ENCODE measurements at regions not wholly inside any gene's neighbourhood (a gene's known extent, or its start where the extent isn't known, plus 50 kb on each side); places are given as distances from the start of the nearest gene placed in this dataset.

- no peak for DNase-seq (ENCODE audit: low read depth)
- H3K4me3 ChIP-seq (ENCODE audit: control insufficient read depth, low read depth, low read length) = no peak overlapping the region
- no peak for TF ChIP-seq CTCF (conservative IDR thresholded peaks at IDR 0.05; ENCODE audit: control insufficient read depth, insufficient read depth, low read depth, low read length)
These were observed 231.4 kb downstream of the OPA1 start for GRCh38 chr3:193824365-193824764.

GRCh38 chr3:193825617-193826016, 232.6 kb downstream of the OPA1 start:
- no peak for TF ChIP-seq CTCF (conservative IDR thresholded peaks at IDR 0.05; ENCODE audit: control insufficient read depth, insufficient read depth, low read depth, low read length)
- DNase-seq (ENCODE audit: low read depth) = no peak

GRCh38 chr3:193826159-193826795, 233.3 kb downstream of the OPA1 start:
- TF ChIP-seq CTCF (conservative IDR thresholded peaks at IDR 0.05; ENCODE audit: control insufficient read depth, insufficient read depth, low read depth, low read length) = peak; percentile 13
- H3K4me3 ChIP-seq (ENCODE audit: control insufficient read depth, low read depth, low read length) = no peak overlapping the region
- peak; percentile 80 for DNase-seq (ENCODE audit: low read depth)

More at GRCh38 chr3:193825617-193826016, 232.6 kb downstream of the OPA1 start:
- no peak overlapping the region for H3K4me3 ChIP-seq (ENCODE audit: control insufficient read depth, low read depth, low read length)

GRCh38 chr3:193827040-193827669, 234.1 kb downstream of the OPA1 start:
- no peak for TF ChIP-seq CTCF (conservative IDR thresholded peaks at IDR 0.05; ENCODE audit: control insufficient read depth, insufficient read depth, low read depth, low read length)

GRCh38 chr3:193827871-193828270, 234.9 kb downstream of the OPA1 start:
- TF ChIP-seq CTCF (conservative IDR thresholded peaks at IDR 0.05; ENCODE audit: control insufficient read depth, insufficient read depth, low read depth, low read length) = no peak
- no peak for DNase-seq (ENCODE audit: low read depth)
- H3K4me3 ChIP-seq (ENCODE audit: control insufficient read depth, low read depth, low read length) = no peak overlapping the region

More at GRCh38 chr3:193827040-193827669, 234.1 kb downstream of the OPA1 start:
- DNase-seq (ENCODE audit: low read depth) = no peak
- H3K4me3 ChIP-seq (ENCODE audit: control insufficient read depth, low read depth, low read length) = no peak overlapping the region

- no peak for TF ChIP-seq CTCF (conservative IDR thresholded peaks at IDR 0.05; ENCODE audit: control insufficient read depth, insufficient read depth, low read depth, low read length)
- no peak for DNase-seq (ENCODE audit: low read depth)
- H3K4me3 ChIP-seq (ENCODE audit: control insufficient read depth, low read depth, low read length) = no peak overlapping the region
These were observed 235.5 kb downstream of the OPA1 start for GRCh38 chr3:193828477-193828876.

Data from fibroblast of mammary gland (primary cell).